Mucosa of descending colon (tissue), 3 donors: ENCODE measurements at regions not wholly inside any gene's neighbourhood (a gene's known extent, or its start where the extent isn't known, plus 50 kb on each side); places are given as distances from the start of the nearest gene placed in this dataset.

Experiments used
- ATAC-seq: fragments of 200-7000 bp; cut with Tn5 transposase; one replicate; pipeline ENCODE4 v1.9.1; 2020; ENCODE audit warnings: mild to moderate bottlenecking, moderate library complexity
- DNase-seq, 3 donors: peaks; one replicate each; pipeline ENCODE4 v3.0.0-alpha.2; 2020
- H3K36me3 ChIP-seq: fragments of 200-600 bp; one replicate; pipeline ENCODE4 v1.8.0; 2021; ENCODE audit warnings: low read depth, mild to moderate bottlenecking
- H3K4me1 ChIP-seq: fragments of 200-600 bp; one replicate; pipeline ENCODE4 v1.8.0; 2021; ENCODE audit warnings: low read depth, mild to moderate bottlenecking
- H3K4me3 ChIP-seq: fragments of 200-600 bp; one replicate; pipeline ENCODE4 v1.8.0; 2021; ENCODE audit warnings: mild to moderate bottlenecking
- H3K9me3 ChIP-seq: fragments of 200-600 bp; one replicate; pipeline ENCODE4 v1.8.0; 2021; ENCODE audit warnings: mild to moderate bottlenecking
- intact Hi-C, 2 donors: fragments of 100-400 bp; cut with DNase I in 1 of 2; cut with micrococcal nuclease in 1 of 2; formaldehyde crosslinking; loops; one replicate each; pipeline versions ENCODE4 v1.11.0 to v1.11.1; 2022; cut with DNase I, micrococcal nuclease
- TF ChIP-seq, protein P1 (sequence below): fragments of 200-600 bp; IDR thresholded peaks from one replicate; pipeline ENCODE4 v1.8.0; 2022; ENCODE audit warnings: antibody characterized with exemption, mild to moderate bottlenecking
- donor health status: DM: no; HTN: no; CAD: no; lungs with moderate emphysema.
- donor health status: DM: no; HTN: no; CAD: no.
- donor health status: DM: no; HTN: yes; CAD: no.

- TF ChIP-seq, protein P1, sequence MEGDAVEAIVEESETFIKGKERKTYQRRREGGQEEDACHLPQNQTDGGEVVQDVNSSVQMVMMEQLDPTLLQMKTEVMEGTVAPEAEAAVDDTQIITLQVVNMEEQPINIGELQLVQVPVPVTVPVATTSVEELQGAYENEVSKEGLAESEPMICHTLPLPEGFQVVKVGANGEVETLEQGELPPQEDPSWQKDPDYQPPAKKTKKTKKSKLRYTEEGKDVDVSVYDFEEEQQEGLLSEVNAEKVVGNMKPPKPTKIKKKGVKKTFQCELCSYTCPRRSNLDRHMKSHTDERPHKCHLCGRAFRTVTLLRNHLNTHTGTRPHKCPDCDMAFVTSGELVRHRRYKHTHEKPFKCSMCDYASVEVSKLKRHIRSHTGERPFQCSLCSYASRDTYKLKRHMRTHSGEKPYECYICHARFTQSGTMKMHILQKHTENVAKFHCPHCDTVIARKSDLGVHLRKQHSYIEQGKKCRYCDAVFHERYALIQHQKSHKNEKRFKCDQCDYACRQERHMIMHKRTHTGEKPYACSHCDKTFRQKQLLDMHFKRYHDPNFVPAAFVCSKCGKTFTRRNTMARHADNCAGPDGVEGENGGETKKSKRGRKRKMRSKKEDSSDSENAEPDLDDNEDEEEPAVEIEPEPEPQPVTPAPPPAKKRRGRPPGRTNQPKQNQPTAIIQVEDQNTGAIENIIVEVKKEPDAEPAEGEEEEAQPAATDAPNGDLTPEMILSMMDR = no peak
- intact Hi-C loops = no loop called here
- no peak for ATAC-seq
- Histone ChIP-seq H3K9me3 (peaks cover 3% of the 10 kb centered on the region), H3K4me1 (no peaks in the 10 kb centered on the region), H3K4me3 (no peak overlapping the region), H3K36me3 (no peaks in the 10 kb centered on the region)
- no peak for DNase-seq
Observed at GRCh38 chr2:216571909-216572513, 61.2 kb upstream of the IGFBP2 start.

GRCh38 chr2:216572582-216573578, 60.3 kb upstream of the IGFBP2 start:
- DNase-seq (peak in 1 of 3 donors; percentile 25), ATAC-seq (no peak)
- intact Hi-C loops = no loop called here
- Histone ChIP-seq H3K36me3 (no peaks in the 10 kb centered on the region), H3K4me3 (no peak overlapping the region), H3K4me1 (no peaks in the 10 kb centered on the region), H3K9me3 (peaks cover 3% of the 10 kb centered on the region)
- TF ChIP-seq, protein P1 = no peak

DNA sequence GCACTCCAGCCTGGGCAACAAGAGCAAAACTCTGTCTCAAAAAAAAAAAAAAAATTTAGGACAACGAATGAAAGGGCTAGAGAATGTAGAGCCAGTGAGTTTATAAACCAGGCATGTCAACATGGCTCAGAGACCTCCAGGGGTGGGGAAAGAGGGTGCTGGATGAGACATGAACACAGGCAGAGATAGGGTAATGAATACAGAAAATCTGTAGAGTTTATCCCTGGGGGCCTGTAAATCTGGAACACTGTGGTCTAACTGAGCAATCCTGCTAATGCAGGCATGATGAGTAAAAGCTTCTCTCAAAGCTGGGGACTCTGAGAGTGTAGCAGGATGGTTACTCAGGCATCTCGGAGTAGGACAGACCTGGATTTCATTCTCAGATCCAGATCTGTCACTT, 59.2 kb upstream of the IGFBP2 start:
- intact Hi-C loops = no loop called here
- TF ChIP-seq, protein P1 = no peak
- Histone ChIP-seq H3K36me3 (no peaks in the 10 kb centered on the region), H3K4me1 (no peaks in the 10 kb centered on the region), H3K4me3 (no peak overlapping the region), H3K9me3 (peaks cover 3% of the 10 kb centered on the region)
- ATAC-seq (no peak), DNase-seq (no peak)

DNA sequence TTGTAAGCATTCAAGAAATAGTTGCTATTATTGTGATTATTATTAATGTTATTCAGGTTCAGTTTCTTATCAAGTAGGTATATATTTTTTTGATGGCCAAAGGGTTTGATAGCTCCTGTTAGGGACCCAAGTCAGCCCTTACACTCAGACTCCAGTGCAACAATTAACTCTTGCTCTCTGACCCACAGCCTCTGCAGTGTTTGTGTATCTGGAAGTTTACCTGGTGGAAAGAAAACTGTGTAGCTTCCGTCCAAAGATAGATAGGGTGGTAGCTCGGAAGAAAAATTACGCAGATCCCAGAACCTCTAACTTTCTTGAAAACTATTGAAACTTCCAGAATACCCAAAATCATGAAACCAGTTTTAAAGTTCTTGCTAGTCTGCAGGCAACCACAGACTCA, 58.6 kb upstream of the IGFBP2 start:
- Histone ChIP-seq H3K36me3 (no peaks in the 10 kb centered on the region), H3K4me1 (no peaks in the 10 kb centered on the region), H3K9me3 (peaks cover 3% of the 10 kb centered on the region), H3K4me3 (no peak overlapping the region)
- ATAC-seq = no peak
- DNase-seq = no peak
- intact Hi-C loops = no loop called here
- TF ChIP-seq, protein P1 = no peak

DNA sequence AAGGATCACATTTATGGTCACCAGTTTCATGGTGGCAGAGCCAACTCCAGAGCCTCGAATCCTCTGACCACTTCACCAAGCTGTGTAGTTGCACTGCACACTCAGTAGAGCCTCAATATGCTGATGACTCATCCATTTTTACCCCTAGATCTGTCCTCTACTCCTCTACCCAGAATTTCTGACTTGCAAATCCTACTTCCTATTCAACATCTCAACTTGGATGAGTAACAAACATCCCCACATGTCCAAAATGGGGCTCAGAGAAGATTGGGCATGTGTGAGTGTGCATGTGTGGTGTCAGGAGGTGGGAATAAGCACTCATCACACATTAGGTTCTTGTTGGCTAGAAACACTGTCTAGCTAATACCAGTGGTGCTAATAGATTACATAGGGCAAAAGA, 57.8 kb upstream of the IGFBP2 start:
- no peaks in the 10 kb centered on the region for H3K4me1 ChIP-seq
- DNase-seq (no peak), ATAC-seq (no peak)
- no peak overlapping the region for H3K4me3 ChIP-seq
- TF ChIP-seq, protein P1 = no peak
- peaks cover 3% of the 10 kb centered on the region for H3K9me3 ChIP-seq
- no peaks in the 10 kb centered on the region for H3K36me3 ChIP-seq
- intact Hi-C loops = no loop called here
